NB4 (cell line): ENCODE measurements at regions not wholly inside any gene's neighbourhood (a gene's known extent, or its start where the extent isn't known, plus 50 kb on each side); places are given as distances from the start of the nearest gene placed in this dataset.

ENCODE experiments used
- DNase-seq: peaks from one replicate; pipeline ENCODE4 v3.0.0; 2010; ENCODE audit warnings: low read depth
- H3K4me3 ChIP-seq: one replicate; pipeline ENCODE4 v1.5.1; 2011; ENCODE audit warnings: mild to moderate bottlenecking, low read depth, low read length, moderate library complexity
- CTCF ChIP-seq: IDR thresholded peaks from one replicate; pipeline ENCODE4 v1.5.1; 2012; ENCODE audit warnings: low read depth, low read length
- MAX ChIP-seq: IDR thresholded peaks from 2 replicates; pipeline ENCODE4 v1.6.1; 2011; ENCODE audit warnings: low read depth, low read length
- MYC ChIP-seq: IDR thresholded peaks from 2 replicates; pipeline ENCODE4 v1.6.1; 2011; ENCODE audit warnings: low read depth, low read length
- POLR2A ChIP-seq: IDR thresholded peaks from 2 replicates; pipeline ENCODE4 v1.6.1; 2011; ENCODE audit warnings: mild to moderate bottlenecking; ENCODE audit not compliant: insufficient read length; ENCODE audit errors: extremely low read depth

- H3K4me3 ChIP-seq: no peak overlapping the region
- no peak for DNase-seq
- TF ChIP-seq POLR2A (no peak), MAX (no peak), CTCF (no peak), MYC (no peak)
These were observed 398.3 kb downstream of the AEBP2 start for GRCh38 chr12:19837543-19837942.

GRCh38 chr12:19841451-19841850, 402.2 kb downstream of the AEBP2 start:
- no peak overlapping the region for H3K4me3 ChIP-seq
- TF ChIP-seq POLR2A (no peak), MYC (no peak), MAX (no peak), CTCF (no peak)
- DNase-seq: no peak

GRCh38 chr12:19842116-19842515, 402.8 kb downstream of the AEBP2 start:
- no peak for DNase-seq
- TF ChIP-seq MYC (no peak), MAX (no peak), POLR2A (no peak), CTCF (no peak)
- H3K4me3 ChIP-seq: no peak overlapping the region

GRCh38 chr12:19844224-19844623, 404.9 kb downstream of the AEBP2 start:
- H3K4me3 ChIP-seq: no peak overlapping the region
- DNase-seq: no peak
- TF ChIP-seq POLR2A (no peak), MYC (no peak), MAX (no peak), CTCF (no peak)

GRCh38 chr12:19846574-19846973, 407.3 kb downstream of the AEBP2 start:
- DNase-seq: peak; percentile 46
- TF ChIP-seq MAX (peak; percentile 18; the same call in 1 of the 2 replicates), POLR2A (no peak), MYC (peak; percentile 26; the same call in 1 of the 2 replicates)
- H3K4me3 ChIP-seq: no peak overlapping the region

GRCh38 chr12:19847294-19848059, 408.2 kb downstream of the AEBP2 start:
- peak; percentile 54 for DNase-seq
- H3K4me3 ChIP-seq: no peak overlapping the region
- TF ChIP-seq MAX: peak; percentile 45; the same call in 1 of the 2 replicates
- no peak for TF ChIP-seq POLR2A
- TF ChIP-seq MYC: peak; percentile 64
- TF ChIP-seq CTCF: no peak
